ENCODE measurements at regions not wholly inside any gene's neighbourhood (a gene's known extent, or its start where the extent isn't known, plus 50 kb on each side); places are given as distances from the start of the nearest gene placed in this dataset.

DNA sequence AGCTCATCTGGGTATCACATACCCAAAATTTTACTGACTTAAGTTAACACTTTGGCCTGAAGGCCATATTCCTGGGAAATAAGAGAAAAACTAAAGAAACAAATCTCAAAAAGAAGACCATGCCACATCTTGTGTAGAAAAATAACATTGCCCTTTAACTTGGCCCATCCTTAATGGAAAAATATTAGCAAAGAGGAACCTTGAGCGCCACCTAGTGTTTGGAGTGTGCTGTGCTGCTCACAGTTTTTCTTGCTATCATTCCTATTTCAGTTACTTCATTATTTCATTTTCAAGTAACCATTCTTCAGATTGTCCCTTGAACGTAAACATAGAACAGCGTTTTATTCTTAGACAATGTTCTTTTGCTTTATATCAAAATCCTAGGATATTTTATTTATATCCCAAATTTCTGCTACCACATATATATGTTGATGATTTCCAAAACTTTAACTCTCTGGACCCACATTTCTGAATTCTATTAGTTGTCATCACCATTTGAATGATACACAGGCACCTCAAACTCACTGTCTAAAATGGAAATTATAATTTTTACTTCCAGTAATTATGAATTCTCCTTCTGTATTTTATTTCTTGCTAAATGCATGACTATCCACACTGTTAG, 999.0 kb upstream of the ADGRL3 start:
- TF ChIP-seq, protein P1, sequence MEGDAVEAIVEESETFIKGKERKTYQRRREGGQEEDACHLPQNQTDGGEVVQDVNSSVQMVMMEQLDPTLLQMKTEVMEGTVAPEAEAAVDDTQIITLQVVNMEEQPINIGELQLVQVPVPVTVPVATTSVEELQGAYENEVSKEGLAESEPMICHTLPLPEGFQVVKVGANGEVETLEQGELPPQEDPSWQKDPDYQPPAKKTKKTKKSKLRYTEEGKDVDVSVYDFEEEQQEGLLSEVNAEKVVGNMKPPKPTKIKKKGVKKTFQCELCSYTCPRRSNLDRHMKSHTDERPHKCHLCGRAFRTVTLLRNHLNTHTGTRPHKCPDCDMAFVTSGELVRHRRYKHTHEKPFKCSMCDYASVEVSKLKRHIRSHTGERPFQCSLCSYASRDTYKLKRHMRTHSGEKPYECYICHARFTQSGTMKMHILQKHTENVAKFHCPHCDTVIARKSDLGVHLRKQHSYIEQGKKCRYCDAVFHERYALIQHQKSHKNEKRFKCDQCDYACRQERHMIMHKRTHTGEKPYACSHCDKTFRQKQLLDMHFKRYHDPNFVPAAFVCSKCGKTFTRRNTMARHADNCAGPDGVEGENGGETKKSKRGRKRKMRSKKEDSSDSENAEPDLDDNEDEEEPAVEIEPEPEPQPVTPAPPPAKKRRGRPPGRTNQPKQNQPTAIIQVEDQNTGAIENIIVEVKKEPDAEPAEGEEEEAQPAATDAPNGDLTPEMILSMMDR (IDR thresholded peaks at IDR 0.05; ENCODE audit: extremely low read depth, insufficient read depth, missing control alignments): peak; percentile 91
- peak; percentile 15 for DNase-seq (ENCODE audit: low spot score)
- in situ Hi-C loops (cut with MboI; ENCODE audit: low pct_unique_long_range_greater_than_20kb, low sequenced_read_pairs, unreplicated experiment): no loop called here

DNA sequence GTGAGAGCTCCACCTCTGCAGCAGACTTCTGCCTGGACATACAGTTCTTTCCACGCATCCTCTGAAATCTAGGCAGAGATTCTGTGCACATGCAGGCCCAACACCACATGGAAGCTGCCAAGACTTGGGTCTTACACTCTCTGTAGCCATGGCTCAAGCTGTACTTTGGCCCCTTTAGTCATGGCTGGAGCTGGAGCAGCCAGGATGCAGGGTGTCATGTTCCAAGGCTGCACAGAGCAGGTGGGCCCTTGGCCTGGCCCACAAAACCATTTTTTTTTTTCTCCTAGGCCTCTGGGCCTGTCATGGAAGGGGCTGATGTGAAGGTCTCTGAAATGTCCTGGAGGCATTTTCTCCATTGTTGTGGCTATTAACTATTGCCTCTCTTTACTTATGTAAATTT, 990.5 kb upstream of the ADGRL3 start:
- TF ChIP-seq, protein P1 (IDR thresholded peaks at IDR 0.05; ENCODE audit: extremely low read depth, insufficient read depth, missing control alignments): no peak
- in situ Hi-C loops (cut with MboI; ENCODE audit: low pct_unique_long_range_greater_than_20kb, low sequenced_read_pairs, unreplicated experiment): no loop called here
- no peak for DNase-seq (ENCODE audit: low spot score)

DNA sequence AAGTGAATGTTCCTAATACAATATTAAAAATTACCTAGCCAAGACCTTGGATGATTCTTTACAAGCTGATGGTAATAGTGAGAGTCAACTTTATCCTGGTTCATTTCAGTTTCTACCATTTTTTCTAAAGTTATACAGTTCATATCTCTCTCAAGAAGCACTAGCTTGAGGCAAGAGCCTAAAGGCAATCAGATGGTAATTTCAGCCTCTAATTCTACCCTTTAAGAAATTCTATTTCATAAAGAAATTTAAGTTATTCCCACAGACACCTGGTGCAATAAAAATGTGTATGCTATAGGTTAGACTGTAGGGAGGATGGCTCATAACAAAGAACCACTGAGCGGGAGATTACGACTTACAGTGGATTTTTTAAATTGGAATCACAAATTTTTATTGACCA, 984.2 kb upstream of the ADGRL3 start:
- in situ Hi-C loops (cut with MboI; ENCODE audit: low pct_unique_long_range_greater_than_20kb, low sequenced_read_pairs, unreplicated experiment): no loop called here
- TF ChIP-seq, protein P1 (IDR thresholded peaks at IDR 0.05; ENCODE audit: extremely low read depth, insufficient read depth, missing control alignments): no peak
- DNase-seq (ENCODE audit: low spot score): no peak

DNA sequence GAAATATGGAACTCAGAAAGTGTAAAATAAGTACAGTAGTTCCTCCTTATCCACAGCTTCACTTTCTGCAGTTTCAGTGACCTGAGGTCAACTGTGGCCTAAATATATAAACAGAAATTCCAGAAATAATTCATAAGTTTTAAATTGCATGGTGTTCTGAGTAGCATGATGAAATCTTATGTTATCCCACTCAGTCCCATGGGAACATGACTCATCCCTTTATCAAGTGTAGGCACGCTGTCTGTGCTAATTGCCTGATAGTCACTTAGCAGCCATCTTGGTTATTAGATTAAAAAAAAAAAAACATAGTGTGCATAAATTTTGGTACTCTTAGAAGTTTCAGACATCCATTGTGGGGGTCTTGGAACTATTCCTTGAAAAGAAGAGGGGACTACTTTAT, 983.4 kb upstream of the ADGRL3 start:
- TF ChIP-seq, protein P1 (IDR thresholded peaks at IDR 0.05; ENCODE audit: extremely low read depth, insufficient read depth, missing control alignments): no peak
- DNase-seq (ENCODE audit: low spot score): no peak
- in situ Hi-C loops (cut with MboI; ENCODE audit: low pct_unique_long_range_greater_than_20kb, low sequenced_read_pairs, unreplicated experiment): no loop called here

DNA sequence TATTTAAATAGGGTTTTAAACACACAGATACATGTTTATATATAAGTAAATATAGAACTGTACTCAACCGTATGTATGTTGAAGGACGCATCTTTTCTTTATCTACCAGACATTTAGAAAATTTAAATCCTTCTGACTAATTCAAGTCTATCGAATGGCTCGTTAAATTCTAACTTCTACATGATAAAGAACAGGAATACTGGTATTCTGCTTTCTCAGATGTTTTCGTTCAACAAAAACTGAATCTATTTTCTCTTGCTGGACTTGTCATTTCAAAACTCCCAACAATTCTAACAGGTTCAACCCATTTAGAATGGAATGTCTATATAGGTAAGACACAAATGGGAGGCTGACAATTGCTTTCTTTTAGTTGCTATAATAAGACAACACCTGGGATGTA, 978.3 kb upstream of the ADGRL3 start:
- in situ Hi-C loops (cut with MboI; ENCODE audit: low pct_unique_long_range_greater_than_20kb, low sequenced_read_pairs, unreplicated experiment): no loop called here
- DNase-seq (ENCODE audit: low spot score): no peak

DNA sequence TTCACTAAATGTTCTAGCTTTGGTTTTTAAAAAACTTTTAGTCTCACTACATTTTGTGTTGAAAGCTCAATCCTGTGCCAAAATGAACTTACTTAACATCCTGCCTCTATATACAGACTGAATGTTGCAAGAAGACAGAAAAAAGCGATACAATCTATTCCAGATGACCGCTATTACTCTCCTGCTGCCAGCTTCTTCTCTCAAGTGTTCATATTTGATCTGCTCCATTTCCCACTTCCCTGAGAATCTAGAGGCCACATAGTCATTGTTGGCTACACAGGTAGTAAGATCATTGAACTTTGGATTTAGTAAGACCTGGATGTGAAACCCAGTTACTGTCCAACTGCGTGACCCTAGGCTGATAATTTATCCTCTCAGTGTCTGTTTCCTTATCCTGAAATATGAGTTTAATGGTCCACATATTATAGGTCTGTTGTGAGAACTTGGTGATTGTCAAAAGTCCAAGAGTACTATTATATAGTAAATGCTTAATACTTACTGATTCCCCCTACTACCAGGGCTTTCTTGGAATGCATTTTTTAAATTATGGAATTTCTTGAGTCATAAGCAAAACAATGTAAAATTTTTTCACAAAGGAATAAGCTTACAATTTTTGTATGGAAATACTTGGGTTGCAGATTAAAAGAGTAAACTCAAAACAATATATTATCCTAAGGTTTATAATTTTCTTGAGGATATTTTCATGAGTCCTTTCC, 976.8 kb upstream of the ADGRL3 start:
- in situ Hi-C loops (cut with MboI; ENCODE audit: low pct_unique_long_range_greater_than_20kb, low sequenced_read_pairs, unreplicated experiment): no loop called here
- TF ChIP-seq, protein P1 (IDR thresholded peaks at IDR 0.05; ENCODE audit: extremely low read depth, insufficient read depth, missing control alignments): no peak
- DNase-seq (ENCODE audit: low spot score): no peak

More for the DNA sequence above, 978.3 kb upstream of the ADGRL3 start:
- TF ChIP-seq, protein P1 (IDR thresholded peaks at IDR 0.05; ENCODE audit: extremely low read depth, insufficient read depth, missing control alignments): no peak

Measured in GM13977 (cell line).